ENCODE measurements at regions not wholly inside any gene's neighbourhood (a gene's known extent, or its start where the extent isn't known, plus 50 kb on each side); places are given as distances from the start of the nearest gene placed in this dataset.

DNA sequence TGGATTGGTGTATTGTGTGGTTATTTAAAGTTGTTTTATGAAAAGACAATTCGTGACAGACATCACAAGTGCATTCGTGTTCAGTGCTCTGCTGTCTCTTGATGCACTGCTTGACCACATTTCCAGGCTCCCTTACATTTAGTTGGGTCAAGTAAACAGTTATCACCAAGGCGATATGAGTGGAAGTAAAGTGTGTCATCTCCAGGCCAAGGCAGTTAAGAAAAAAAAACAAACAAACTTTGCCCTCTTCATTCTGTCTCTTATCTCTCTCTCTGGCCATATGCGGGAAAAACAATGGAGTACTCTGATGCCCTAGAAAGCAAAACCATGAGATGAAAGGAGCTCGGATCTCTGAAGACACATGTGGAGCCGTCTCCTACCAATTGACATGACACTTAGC, 131.1 kb downstream of the DSEL start:
- no peak for TF ChIP-seq ZNF274 (IDR thresholded peaks at IDR 0.05; ENCODE audit: low read depth, low read length)
- TF ChIP-seq CEBPB (IDR thresholded peaks at IDR 0.05; ENCODE audit: low read depth): no peak
- no peak for TF ChIP-seq POLR2AphosphoS5 (IDR thresholded peaks at IDR 0.05; ENCODE audit: low read depth, low read length)
- TF ChIP-seq SIN3A (IDR thresholded peaks at IDR 0.05; ENCODE audit: low read depth): no peak
- TF ChIP-seq, protein P1, sequence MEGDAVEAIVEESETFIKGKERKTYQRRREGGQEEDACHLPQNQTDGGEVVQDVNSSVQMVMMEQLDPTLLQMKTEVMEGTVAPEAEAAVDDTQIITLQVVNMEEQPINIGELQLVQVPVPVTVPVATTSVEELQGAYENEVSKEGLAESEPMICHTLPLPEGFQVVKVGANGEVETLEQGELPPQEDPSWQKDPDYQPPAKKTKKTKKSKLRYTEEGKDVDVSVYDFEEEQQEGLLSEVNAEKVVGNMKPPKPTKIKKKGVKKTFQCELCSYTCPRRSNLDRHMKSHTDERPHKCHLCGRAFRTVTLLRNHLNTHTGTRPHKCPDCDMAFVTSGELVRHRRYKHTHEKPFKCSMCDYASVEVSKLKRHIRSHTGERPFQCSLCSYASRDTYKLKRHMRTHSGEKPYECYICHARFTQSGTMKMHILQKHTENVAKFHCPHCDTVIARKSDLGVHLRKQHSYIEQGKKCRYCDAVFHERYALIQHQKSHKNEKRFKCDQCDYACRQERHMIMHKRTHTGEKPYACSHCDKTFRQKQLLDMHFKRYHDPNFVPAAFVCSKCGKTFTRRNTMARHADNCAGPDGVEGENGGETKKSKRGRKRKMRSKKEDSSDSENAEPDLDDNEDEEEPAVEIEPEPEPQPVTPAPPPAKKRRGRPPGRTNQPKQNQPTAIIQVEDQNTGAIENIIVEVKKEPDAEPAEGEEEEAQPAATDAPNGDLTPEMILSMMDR (IDR thresholded peaks at IDR 0.05 in 2 of 3, conservative IDR thresholded peaks at IDR 0.05 in 1 of 3; ENCODE audit: borderline replicate concordance in 1 of 3, insufficient read depth in 1 of 3, low read depth in 2 of 3, low read length in 2 of 3): no peak
- TF ChIP-seq, protein P2, sequence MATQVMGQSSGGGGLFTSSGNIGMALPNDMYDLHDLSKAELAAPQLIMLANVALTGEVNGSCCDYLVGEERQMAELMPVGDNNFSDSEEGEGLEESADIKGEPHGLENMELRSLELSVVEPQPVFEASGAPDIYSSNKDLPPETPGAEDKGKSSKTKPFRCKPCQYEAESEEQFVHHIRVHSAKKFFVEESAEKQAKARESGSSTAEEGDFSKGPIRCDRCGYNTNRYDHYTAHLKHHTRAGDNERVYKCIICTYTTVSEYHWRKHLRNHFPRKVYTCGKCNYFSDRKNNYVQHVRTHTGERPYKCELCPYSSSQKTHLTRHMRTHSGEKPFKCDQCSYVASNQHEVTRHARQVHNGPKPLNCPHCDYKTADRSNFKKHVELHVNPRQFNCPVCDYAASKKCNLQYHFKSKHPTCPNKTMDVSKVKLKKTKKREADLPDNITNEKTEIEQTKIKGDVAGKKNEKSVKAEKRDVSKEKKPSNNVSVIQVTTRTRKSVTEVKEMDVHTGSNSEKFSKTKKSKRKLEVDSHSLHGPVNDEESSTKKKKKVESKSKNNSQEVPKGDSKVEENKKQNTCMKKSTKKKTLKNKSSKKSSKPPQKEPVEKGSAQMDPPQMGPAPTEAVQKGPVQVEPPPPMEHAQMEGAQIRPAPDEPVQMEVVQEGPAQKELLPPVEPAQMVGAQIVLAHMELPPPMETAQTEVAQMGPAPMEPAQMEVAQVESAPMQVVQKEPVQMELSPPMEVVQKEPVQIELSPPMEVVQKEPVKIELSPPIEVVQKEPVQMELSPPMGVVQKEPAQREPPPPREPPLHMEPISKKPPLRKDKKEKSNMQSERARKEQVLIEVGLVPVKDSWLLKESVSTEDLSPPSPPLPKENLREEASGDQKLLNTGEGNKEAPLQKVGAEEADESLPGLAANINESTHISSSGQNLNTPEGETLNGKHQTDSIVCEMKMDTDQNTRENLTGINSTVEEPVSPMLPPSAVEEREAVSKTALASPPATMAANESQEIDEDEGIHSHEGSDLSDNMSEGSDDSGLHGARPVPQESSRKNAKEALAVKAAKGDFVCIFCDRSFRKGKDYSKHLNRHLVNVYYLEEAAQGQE (IDR thresholded peaks at IDR 0.05; ENCODE audit: low read depth): no peak
- no peak for TF ChIP-seq SP1 (IDR thresholded peaks at IDR 0.05; ENCODE audit: low read depth)
- no peak for TF ChIP-seq YY1 (IDR thresholded peaks at IDR 0.05; ENCODE audit: extremely low read depth, insufficient replicate concordance, low read depth, low read length)
- no peak for TF ChIP-seq POLR2A (IDR thresholded peaks at IDR 0.05; ENCODE audit: borderline replicate concordance, extremely low read depth, insufficient read depth, insufficient read length)
- TF ChIP-seq CBX3 (IDR thresholded peaks at IDR 0.05; ENCODE audit: low read depth): no peak
- TF ChIP-seq, protein P3, sequence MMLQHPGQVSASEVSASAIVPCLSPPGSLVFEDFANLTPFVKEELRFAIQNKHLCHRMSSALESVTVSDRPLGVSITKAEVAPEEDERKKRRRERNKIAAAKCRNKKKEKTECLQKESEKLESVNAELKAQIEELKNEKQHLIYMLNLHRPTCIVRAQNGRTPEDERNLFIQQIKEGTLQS (IDR thresholded peaks at IDR 0.05): no peak
- TF ChIP-seq EZH2phosphoT487 (IDR thresholded peaks at IDR 0.05; ENCODE audit: borderline replicate concordance): no peak
- no peak for TF ChIP-seq TCF7L2 (IDR thresholded peaks at IDR 0.05; ENCODE audit: borderline replicate concordance, extremely low read depth, insufficient read depth, insufficient read length)

All from HCT116 (cell line).